HK-2 (cell line): ENCODE measurements at regions not wholly inside any gene's neighbourhood (a gene's known extent, or its start where the extent isn't known, plus 50 kb on each side); places are given as distances from the start of the nearest gene placed in this dataset.
"Not testable (repeated sequence)": the region's sequence is repeated elsewhere in the genome, so short reads cannot be mapped to it uniquely, and the experiment has no call there.

Experiments
- DNase-seq: peaks from one replicate; pipeline ENCODE4 v3.0.0-alpha.2; 2018; ENCODE audit not compliant: unreplicated experiment

DNA sequence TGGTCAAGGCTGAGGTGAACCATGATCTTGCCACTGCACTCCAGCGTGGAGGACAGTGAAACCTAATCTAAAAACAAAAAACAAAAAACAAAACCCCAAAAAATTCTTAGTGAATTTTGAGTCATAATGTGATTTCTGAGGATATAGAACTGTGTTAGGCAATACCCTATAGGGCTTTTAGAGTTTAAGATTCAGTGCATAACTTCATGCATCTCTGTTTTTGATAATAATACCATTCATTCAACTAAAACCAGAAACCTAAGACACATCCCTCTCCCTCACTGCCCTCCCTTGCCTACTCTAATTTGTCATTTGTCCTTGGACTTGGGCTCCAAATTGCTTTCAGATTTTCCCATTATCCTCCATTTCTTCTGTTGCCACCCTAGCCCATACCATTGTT lies 405.7 kb upstream of the EDIL3 start:
- no peak for DNase-seq

DNA sequence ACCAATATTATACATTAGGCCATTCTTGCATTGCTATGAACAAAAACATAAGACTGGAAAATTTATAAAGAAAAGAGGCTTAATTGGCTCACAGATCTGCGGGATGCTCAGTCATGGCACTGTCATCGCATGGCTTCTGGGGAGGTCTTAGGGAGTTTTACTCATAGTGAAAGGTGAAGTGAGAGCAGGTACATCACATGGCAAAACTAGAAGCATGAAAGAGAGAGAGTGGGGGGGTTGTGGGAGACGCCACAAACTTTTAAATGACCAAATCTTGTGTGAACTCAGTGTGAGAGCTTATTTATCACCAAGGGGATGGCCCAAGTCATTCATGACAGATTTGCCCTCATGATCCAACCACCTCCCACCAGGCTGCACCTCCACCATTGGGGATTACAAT lies 398.3 kb upstream of the EDIL3 start:
- no peak for DNase-seq

DNA sequence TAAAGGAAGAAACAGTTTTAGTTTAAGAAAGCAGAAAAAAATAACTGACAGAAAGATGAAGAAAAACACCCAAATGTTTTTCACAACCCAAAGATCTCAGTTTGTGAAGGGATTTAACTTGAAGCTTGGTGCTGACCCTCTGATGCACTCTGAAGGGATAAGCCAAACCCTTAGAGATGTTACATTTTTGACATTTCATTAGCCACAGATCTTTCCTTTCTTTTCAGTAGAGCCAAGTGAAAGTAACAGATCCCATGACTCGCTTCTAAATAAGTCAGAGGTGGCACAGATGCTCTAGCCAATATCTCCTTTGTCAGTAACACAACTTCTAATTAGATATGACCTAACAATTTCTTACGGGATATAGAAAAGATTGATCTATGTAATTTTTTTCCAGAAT lies 394.5 kb upstream of the EDIL3 start:
- no peak for DNase-seq

DNA sequence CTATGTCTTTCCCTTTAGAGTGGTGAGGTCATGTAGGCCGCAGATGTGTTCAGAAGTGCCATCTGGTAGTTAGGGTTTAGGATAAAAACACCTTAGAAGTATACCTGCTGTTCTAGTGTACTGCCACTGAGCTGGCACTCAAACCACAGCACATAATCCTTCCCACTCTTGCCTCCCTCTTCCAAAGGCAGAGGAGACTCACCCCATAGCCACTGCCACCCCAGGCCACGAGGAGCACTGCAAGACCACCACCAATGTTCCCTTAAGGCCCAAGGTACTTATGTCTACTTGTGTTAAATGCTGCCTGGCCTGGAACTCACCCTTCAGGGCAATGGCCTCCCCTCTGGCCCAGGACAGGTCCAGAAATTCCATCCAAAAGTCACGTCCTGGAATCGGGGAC lies 379.5 kb upstream of the EDIL3 start:
- no peak for DNase-seq

DNA sequence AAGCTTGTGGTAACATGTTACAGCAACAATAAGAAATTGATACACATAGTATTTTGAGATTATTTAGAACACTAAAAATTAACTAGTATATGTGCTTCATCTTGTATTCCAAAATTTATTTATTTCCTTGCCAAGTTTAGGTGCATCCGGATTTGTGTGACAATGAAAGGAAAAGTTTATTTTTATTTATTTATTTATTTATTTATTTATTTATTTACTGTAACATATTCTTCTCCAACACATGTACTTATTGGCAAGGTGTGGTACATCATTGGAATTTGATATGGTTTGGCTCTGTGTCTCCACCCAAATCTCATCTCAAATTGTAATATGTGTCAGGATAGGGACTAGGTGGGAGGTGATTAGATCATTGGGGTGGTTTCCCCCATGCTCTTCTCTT lies 373.3 kb upstream of the EDIL3 start:
- DNase-seq, result no peak

DNA sequence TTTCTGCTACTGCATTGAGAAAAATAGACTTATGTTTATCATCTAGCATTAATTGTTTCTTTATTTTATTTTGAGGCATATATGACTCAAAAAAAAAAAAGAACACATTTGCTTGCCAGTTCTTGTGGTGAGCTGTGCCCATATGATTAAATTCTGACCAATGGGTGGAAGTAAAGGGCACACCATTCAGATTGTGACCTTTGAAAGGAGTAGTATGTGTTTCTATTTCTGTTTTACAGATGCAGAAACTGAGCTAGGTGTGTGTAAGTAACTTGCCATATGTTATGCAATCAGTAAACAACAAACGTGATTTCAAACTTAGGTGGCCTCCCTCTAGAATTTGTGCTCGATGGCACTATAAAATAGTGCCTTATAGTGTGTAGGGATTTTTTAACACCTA lies 368.1 kb upstream of the EDIL3 start:
- DNase-seq, result no peak

DNA sequence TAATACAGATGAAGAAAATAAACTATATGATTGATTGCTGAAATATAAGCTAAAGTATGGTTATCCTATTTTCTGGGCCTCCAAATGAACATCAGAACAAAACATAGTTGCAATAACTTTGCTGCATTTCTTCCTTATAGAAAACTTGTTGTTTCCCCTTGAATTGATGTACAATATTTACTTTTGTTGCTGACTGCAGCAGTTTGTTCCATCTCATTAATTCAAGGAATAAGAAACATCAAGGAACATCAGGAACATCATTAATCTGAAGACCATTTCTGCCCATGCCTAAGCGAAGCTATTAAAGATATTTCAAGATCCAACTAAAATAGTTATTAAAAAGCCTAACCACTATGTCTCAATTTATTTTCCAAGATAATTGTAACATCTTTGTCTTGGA lies 363.6 kb upstream of the EDIL3 start:
- DNase-seq, result no peak

DNA sequence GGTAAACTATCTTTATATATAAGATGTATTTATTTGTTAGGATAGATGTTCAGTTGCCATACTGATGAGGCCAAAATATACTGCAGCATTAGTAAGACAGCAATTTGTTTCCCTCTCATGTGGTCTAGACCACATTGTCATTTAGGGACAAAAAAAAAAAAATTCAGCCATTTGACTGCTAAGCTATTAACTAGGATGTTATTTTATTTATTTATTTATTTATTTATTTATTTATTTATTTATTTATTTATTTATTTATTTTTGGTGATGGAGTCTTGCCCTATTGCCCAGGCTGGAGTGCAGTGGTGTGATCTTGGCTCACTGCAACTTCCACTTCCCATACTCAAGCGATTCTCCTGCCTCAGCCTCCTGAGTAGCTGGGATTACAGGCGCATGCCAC lies 361.6 kb upstream of the EDIL3 start:
- DNase-seq, result not testable (repeated sequence)

DNA sequence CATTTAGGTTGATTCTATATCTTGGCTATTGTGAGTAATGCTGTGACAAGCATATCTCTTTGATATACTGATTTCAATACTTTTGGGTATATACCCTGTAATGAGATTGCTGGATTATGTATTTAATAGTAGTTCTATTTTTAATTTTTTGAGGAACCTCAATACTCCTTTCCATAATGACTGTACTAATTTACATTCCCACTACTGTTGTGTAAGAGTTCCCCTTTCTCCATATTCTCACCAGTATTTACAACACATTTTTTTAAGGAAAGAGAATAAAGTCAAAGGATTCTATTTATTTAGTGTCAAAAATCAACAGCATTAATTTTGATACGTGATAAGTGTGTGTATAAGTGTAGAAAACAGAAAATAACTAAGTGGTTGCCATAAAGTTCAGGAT lies 356.4 kb upstream of the EDIL3 start:
- DNase-seq, result no peak

DNA sequence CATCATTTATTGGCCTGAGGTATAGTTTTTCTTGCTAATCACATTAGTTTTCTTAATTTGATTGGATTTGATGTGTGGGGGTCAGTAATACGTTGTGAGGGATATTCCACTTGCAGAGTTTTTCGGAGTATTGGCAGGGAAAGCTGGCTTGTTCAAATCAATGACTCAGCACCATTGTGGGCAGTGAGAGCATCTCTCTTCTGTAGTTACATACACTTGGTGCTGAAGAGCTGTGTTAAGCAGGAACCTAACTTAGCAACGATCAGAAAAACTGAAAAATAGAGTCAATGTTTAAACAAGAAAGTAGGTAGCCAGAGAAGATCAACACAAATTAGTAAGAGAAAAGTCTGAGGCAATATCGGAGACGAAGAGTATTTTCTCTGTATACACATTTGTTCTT lies 344.6 kb upstream of the EDIL3 start:
- no peak for DNase-seq

DNA sequence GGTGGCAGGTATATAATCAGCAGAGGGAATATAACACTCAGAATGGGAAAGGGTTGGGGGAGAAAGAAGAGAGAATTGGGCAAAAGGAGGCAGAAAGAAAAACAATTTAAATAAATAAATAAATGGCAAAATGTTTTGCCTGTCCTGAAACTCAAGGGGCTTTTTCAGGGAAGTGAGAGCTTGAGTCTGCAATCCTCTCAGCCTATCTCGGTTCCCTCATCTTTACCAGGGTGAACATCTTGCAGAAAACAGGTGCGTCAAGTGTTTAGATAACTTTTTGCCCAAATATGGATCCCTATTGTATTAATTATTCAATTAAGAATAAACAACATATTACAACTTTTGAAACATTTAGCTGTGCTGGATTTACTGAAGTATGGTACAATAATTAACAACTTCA lies 343.0 kb upstream of the EDIL3 start:
- no peak for DNase-seq

DNA sequence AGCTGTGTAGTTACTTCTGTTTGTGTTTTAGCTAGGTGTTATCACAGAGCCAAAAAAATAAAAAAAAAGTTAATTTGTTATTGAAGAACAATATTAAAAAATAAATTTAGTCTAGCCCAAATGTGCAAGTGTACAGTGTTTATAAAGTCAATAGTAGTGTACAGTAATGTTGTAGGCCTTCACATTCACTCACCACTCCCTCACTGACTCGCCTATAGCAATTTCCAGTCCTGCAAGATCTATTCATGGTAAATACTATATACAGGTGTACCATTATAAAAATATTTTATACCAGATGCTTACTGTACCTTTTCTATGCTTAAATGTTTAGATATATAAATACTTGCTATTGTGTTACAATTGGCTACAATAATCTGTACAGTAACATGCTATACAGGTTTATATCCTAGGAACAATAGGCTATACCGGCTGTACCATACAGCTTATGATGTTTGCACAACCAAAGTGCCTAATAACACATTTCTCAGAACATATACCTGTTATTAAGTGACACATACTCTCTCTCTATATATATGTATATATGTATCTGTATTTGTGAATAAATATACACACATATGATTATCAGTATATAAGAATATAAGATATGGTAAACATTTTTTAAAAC lies 341.4 kb upstream of the EDIL3 start:
- no peak for DNase-seq

DNA sequence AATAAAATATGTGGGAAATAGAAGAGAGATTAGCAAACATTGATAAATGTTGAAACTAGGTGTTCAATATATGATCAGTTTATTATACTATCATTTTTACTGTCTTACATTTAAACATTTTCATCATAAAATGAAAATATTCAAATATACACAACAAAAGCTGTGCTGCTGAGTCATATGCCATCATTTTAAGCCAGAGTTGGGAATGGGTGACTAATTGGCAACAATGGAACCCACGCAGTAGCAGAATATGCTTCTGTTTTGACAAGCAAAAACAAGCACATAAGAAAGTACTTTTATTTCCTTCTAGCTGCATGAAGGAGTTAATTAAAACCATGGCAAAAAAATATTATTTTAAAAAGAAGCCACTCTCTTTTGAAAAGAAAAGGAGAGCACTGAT lies 340.0 kb upstream of the EDIL3 start:
- DNase-seq, result no peak

DNA sequence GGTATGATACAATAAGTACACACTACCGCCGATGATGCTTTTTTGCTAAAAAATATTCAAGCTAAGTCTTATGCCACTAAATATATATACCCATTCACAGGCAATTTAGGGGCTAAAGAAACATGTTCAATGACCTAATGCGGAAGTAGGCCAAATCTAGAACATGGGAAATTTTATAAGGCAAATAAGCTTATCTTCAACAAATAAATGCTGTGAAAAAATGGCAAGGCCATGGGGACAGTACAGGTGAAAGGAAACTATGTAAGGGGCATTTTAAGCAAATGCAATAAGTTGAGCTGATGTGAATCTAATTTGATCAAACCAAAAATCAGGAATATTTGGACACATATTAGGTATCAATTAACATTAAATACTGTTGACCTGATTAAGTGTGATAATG lies 339.5 kb upstream of the EDIL3 start:
- DNase-seq, result no peak

DNA sequence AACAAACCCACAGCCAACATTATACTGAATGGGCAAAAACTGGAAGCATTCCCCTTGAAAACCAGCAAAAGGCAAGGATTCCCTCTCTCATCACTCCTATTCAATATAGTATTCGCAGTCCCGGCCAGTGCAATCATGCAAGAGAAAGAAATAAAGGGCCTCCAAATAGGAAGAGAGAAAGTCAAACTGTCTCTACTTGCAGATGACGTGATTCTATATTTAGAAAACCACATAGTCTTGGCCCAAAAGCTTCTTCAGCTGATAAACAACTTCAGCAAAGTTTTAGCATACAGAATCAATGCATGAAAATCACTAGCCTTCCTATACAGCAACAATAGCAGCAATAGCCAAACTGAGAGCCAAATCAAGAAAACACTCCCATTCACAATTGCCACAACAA lies 333.7 kb upstream of the EDIL3 start:
- DNase-seq, result no peak

DNA sequence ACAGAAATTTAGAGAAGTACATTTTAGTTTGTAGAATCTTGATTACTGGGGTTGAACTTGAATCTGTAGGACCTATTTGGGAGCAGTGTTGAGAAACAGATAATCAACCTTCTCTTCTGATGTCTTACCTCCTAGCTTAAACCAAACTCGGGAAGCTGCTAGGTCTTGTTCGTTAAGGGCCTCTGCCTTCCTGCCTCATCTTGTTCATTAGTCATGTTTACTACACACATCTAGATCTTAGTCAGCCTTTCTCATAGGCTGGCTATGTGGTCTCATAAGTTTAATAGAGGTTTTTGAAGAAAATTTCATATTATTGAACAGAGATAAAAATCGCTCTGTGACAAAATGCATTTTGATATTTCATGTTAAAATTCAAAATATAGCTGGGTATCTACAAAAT lies 331.0 kb upstream of the EDIL3 start:
- no peak for DNase-seq

DNA sequence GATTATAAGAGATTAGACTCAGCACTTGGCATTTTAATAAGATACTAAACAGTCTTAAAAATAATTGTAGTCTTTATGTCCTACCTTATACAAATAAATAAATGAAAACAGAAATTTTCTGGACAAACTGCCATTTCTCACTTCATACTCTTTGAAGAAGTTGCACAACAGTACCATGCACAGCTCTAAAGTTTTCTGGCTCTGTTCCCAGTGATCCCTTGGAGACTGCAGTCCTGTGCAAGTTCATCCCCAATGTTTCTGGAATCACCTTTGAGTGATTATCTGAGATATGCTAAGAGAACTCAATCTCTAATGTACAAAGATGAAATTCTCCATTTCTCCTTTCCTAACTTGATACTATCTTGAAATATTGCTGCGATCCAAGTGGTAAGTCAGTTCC lies 330.4 kb upstream of the EDIL3 start:
- DNase-seq, result no peak

DNA sequence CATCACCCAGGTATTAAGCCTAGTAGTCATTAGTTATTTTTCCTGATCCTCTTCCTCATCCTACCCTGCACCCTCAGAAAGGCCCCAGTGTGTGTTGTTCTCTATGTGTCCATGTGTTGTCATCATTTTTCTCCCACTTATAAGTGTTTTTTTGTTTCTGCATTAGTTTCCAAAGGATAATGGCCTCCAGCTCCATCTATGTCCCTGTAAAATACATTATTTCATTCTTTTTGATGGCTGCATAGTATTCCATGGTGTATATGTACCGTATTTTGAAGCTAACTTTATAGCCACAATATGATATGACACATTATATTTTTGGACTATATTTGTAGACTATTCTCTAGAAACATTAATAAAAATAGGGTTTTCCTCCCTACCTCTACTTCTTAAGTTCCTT lies 324.4 kb upstream of the EDIL3 start:
- no peak for DNase-seq

DNA sequence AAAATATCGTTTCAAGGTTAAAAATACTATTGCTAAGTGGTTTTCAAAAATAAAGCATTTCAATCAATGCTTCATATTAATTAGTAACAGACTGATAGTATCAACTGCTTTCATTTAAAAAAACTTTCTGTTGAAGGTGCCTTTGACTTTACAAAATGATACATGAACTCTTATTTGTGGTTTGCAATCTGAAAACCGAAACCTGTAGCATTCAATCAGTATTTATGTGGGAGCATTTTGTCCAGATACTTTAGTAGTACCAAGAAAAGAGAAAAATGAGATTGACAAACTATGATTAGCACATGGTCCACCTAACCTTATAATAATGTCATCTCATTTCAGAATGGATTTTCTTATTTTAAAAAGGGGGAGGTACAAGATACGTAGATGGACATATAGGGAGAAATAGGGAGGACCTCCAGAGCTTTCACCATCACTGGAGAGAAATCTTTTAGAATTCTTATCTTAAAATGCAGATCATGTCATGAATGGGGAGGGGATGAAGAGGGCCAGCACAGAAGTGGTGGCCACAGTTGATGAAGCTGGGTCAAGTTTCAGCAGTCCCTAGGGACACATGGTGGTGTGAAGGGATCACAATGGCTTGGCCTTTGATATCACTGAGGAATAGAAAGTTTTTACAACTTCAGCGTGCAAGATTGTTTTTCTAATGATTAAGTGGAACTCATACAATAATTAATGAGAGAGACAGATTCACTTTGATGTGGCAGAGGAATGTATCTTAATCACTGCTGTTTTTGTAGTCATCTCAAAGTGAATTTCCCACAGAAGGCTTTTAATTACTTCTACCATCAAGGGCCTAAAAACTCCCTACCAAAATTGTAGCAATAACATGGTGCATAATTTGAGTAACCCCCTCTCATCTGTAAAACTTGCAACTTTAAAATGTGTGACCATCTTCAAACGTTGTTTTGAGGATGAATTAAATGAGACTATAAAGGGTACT lies 322.3 kb upstream of the EDIL3 start:
- DNase-seq, result no peak

DNA sequence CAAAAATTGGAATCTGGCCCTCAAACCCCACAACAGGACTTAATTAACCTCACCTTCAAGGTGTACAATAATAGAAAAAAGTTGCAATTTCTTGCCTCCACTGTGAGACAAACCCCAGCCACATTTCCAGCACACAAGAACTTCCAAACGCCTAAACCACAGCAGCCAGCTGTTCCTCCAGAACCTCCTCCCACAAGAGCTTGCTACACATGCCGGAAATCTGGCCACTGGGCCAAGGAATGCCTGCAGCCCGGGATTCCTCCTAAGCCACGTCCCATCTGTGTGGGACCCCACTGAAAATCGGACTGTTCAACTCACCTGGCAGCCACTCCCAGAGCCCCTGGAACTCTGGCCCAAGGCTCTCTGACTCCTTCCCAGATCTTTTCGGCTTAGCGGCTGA lies 315.9 kb upstream of the EDIL3 start:
- DNase-seq, result not testable (repeated sequence)

DNA sequence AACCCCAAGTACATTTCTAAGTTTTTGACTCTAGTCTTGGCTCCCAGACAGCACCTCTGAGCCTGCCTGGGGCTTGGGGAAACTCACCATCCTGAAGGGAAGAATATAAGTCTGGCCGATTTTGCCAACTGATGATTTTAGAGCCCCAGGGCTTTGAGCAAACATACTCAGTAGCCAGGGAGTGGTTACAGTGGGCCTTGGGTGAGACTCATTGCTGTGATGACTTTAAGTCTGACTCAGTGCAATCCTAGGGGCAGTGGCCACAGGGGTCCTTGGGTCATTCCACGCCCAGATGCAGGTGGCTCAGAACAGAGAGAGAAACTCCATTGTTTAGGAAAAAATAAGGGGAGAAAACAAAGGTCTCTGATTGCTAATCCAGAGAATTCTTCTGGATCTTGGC lies 312.0 kb upstream of the EDIL3 start:
- DNase-seq, result no peak

DNA sequence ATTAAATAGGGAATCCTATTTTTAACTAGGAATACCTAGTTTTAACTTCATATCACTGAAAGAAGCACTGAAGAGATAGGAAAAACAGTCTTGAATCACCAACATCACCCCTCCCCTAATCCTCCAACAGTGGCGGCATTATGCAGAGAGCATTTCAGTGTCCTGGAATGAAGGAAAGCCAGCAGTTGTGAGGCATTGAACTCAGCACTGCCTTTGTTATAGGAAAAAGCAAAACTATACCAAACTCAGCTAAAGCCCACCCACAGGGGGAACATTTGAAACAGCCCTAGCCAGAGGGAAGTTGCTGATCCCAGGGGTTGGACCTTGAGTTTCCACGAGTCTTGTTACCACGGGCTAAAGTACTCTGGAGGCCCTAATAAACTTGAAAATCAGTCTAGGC lies 310.6 kb upstream of the EDIL3 start:
- no peak for DNase-seq

DNA sequence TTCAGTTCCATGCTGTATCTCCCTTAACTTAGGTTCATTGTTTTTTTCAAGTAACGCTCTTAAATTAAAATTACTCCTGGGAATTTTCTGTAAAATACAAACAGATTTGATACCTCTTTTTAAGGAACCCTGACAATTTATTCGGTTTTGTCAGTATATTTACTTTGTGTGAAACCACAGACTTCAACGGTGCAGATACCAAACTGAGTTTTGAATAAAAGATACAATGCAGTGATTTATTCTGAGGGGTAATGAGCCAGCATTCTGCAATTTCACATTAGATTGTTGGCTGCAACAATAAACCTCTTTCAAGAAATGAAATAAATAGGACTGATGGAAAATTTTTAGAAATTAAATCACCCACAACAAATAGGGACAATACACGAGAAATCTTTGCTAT lies 308.6 kb upstream of the EDIL3 start:
- no peak for DNase-seq

DNA sequence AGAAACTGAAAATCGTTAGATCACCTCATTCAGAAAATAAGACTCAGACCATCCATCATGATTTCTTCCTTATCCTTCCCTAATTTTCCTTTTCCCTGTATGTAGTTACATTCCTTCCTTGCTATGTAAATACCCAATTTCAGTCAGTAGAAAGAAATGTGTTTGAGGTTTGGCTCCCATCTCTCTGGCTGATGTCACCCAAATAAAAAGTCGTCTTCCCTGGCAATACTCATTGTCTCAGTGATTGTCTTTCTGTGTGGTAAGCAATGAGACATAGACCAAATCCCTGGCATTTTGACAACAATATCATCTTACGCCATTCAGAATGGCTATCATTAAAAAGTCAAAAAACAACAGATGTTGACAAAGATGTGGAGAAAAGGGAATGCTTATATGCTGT lies 303.9 kb upstream of the EDIL3 start:
- no peak for DNase-seq
